ENCODE measurements at regions not wholly inside any gene's neighbourhood (a gene's known extent, or its start where the extent isn't known, plus 50 kb on each side); places are given as distances from the start of the nearest gene placed in this dataset.
A peak's percentile ranks its signal among the peaks of the same experiment; 100 is the strongest.

- no peak overlapping the region for H3K4ac ChIP-seq (ENCODE audit: low read depth, low read length)
- no peaks in the 10 kb centered on the region for H3K23me2 ChIP-seq (ENCODE audit: insufficient read length, low read depth, low read length, poor library complexity, severe bottlenecking)
- H2BK15ac ChIP-seq (ENCODE audit: low read depth, low read length): no peak overlapping the region
- no peaks in the 10 kb centered on the region for H3K79me1 ChIP-seq (ENCODE audit: insufficient read depth, low read depth, low read length, poor library complexity, severe bottlenecking)
- no peak overlapping the region for H3K18ac ChIP-seq (ENCODE audit: insufficient read length, low read depth, low read length)
- no peak for TF ChIP-seq CTCF (conservative IDR thresholded peaks at IDR 0.05)
- no peaks in the 10 kb centered on the region for H4K20me1 ChIP-seq (ENCODE audit: control insufficient read depth, insufficient read depth, insufficient read length)
- H3K56ac ChIP-seq (ENCODE audit: insufficient read length, low read depth, low read length): no peak overlapping the region
- no peak overlapping the region for H3K14ac ChIP-seq (ENCODE audit: insufficient read depth, low read length)
- H3T11ph ChIP-seq (ENCODE audit: low read length): no peak overlapping the region
- Mint-ChIP-seq H3K9me3 (no peaks in the 10 kb centered on the region; a peak in 1 of 5 replicates), H3K36me3 (ENCODE audit: insufficient read depth in 1 of 3, low read depth in 3 of 3) (no peaks in the 10 kb centered on the region), H3K27ac (peak overlapping the region in 2 of 3 experiments; percentile 64 to 89; a peak in 4 of 7 replicates), H3K4me1 (peaks cover 8 to 12% of the 10 kb centered on the region in 2 experiments), H3K27me3 (ENCODE audit: low read depth) (peaks cover 8% of the 10 kb centered on the region), H3K4me3 (no peak overlapping the region; a peak in 1 of 5 replicates)
- H2BK20ac ChIP-seq (ENCODE audit: low read depth, low read length, poor library complexity, severe bottlenecking): no peak overlapping the region
- no peak overlapping the region for H4K8ac ChIP-seq (replicated peaks; ENCODE audit: insufficient read length, low read depth, low read length)
- H3K9me3 ChIP-seq (ENCODE audit: control insufficient read depth, low read depth, low read length): no peaks in the 10 kb centered on the region
- no peak overlapping the region for H3K4me2 ChIP-seq (ENCODE audit: insufficient read depth, insufficient read length, low read length)
- no peak overlapping the region for H4K5ac ChIP-seq (ENCODE audit: insufficient read length, low read depth, low read length)
- H2BK120ac ChIP-seq (ENCODE audit: low read depth, low read length, poor library complexity, severe bottlenecking): no peak overlapping the region
- no peaks in the 10 kb centered on the region for H3K27me3 ChIP-seq (ENCODE audit: insufficient read depth, low read length)
- no peak overlapping the region for H3K9ac ChIP-seq (ENCODE audit: extremely low read depth, insufficient read length, low read length)
- no peak overlapping the region for H2AK5ac ChIP-seq (ENCODE audit: insufficient read length, low read length)
- H2AFZ ChIP-seq (ENCODE audit: low read length): no peak overlapping the region
- H3K79me2 ChIP-seq (ENCODE audit: insufficient read depth, low read length): no peaks in the 10 kb centered on the region
- no peak overlapping the region for H3K27ac ChIP-seq (ENCODE audit: insufficient read length, low read depth, low read length)
- no peaks in the 10 kb centered on the region for H3K4me1 ChIP-seq (ENCODE audit: insufficient read depth, low read length)
- no CpG with 5 or more reads among the region's 15 CpGs for WGBS (ENCODE audit: extremely low coverage, insufficient read length, low lambda C conversion rate)
- no peak for DNase-seq
- no peak overlapping the region for H2BK5ac ChIP-seq (ENCODE audit: insufficient read length, low read length)
- no peak overlapping the region for H2BK12ac ChIP-seq (ENCODE audit: insufficient read length, low read depth, low read length)
- no peak overlapping the region for H4K91ac ChIP-seq (ENCODE audit: insufficient read length, low read depth, low read length)
- no peak overlapping the region for H3K23ac ChIP-seq (ENCODE audit: insufficient read length, low read depth, low read length)
Observed at GRCh38 chr11:76257074-76257719, 50.9 kb upstream of the WNT11 start.

Measured in H9 (cell line).